CD14-positive monocyte (primary cell): ENCODE measurements at regions not wholly inside any gene's neighbourhood (a gene's known extent, or its start where the extent isn't known, plus 50 kb on each side); places are given as distances from the start of the nearest gene placed in this dataset.

Source experiments
- DNase-seq, 3 donors: peaks; one replicate each; pipeline ENCODE4 v3.0.0-alpha.2; 2011 to 2022
- H2AFZ ChIP-seq: 2 replicates; pipeline ENCODE4 v1.6.0; 2012; ENCODE audit warnings: mild to moderate bottlenecking, low read depth, low read length, inconsistent platforms; ENCODE audit not compliant: insufficient read depth, poor library complexity, severe bottlenecking
- H3K27ac ChIP-seq, 2 donors: 1 replicate in 1 of 2; 2 replicates in 1 of 2; pipeline ENCODE4 v1.5.1; 2012 to 2013; ENCODE audit warnings: low read length in 2 of 2, control low read depth in 1 of 2, inconsistent platforms in 1 of 2, low read depth in 1 of 2, mild to moderate bottlenecking in 1 of 2
- H3K27me3 ChIP-seq, 2 donors: one replicate each; pipeline versions ENCODE4 v1.6.0 to v1.6.1; 2011 to 2013; ENCODE audit warnings: low read length in 2 of 2; ENCODE audit not compliant: control insufficient read depth in 2 of 2, insufficient read depth in 2 of 2
- H3K36me3 ChIP-seq, 2 donors: replicated peaks in 1 of 2; 1 replicate in 1 of 2; 2 replicates in 1 of 2; pipeline versions ENCODE4 v1.5.1 to v1.6.1; 2012 to 2013; ENCODE audit warnings: low read length in 2 of 2, control low read depth in 1 of 2, inconsistent platforms in 1 of 2, mild to moderate bottlenecking in 1 of 2; ENCODE audit not compliant: insufficient read depth in 2 of 2, control insufficient read depth in 1 of 2
- H3K4me1 ChIP-seq, 2 donors: 1 replicate in 1 of 2; 2 replicates in 1 of 2; pipeline versions ENCODE4 v1.5.1 to v1.6.1; 2012 to 2013; ENCODE audit warnings: low read length in 2 of 2, control low read depth in 1 of 2, inconsistent platforms in 1 of 2, mild to moderate bottlenecking in 1 of 2, moderate library complexity in 1 of 2; ENCODE audit not compliant: insufficient read depth in 2 of 2, control insufficient read depth in 1 of 2
- H3K4me2 ChIP-seq: replicated peaks from 2 replicates; pipeline ENCODE3; 2012; ENCODE audit warnings: low read length, moderate library complexity, mild to moderate bottlenecking; ENCODE audit not compliant: poor library complexity, severe bottlenecking; ENCODE audit errors: extremely low read depth
- H3K4me3 ChIP-seq, 3 experiments: fragments of 200-600 bp in 1 of 3; sonication (generic) in 1 of 3; replicated peaks in 1 of 3; 1 replicate in 2 of 3; 2 replicates in 1 of 3; pipeline ENCODE4 v1.5.1; 2011 to 2013; ENCODE audit warnings: low read length in 3 of 3, mild to moderate bottlenecking in 3 of 3, control low read depth in 2 of 3, low read depth in 2 of 3, inconsistent platforms in 1 of 3, moderate library complexity in 1 of 3
- H3K79me2 ChIP-seq: 2 replicates; pipeline ENCODE4 v1.6.0; 2012; ENCODE audit warnings: mild to moderate bottlenecking, control low read depth, inconsistent platforms, low read length, moderate library complexity; ENCODE audit not compliant: insufficient read depth
- H3K9ac ChIP-seq: 2 replicates; pipeline ENCODE4 v1.6.0; 2017; ENCODE audit warnings: low read length, mild to moderate bottlenecking; ENCODE audit not compliant: insufficient read depth, poor library complexity, severe bottlenecking
- H3K9me3 ChIP-seq, 2 donors: replicated peaks in 1 of 2; 1 replicate in 1 of 2; 2 replicates in 1 of 2; pipeline versions ENCODE4 v1.5.1 to v1.6.1; 2012 to 2013; ENCODE audit warnings: low read length in 2 of 2, control low read depth in 1 of 2; ENCODE audit not compliant: control insufficient read depth in 1 of 2, insufficient read depth in 1 of 2
- H4K20me1 ChIP-seq: 2 replicates; pipeline ENCODE4 v1.6.0; 2012; ENCODE audit warnings: mild to moderate bottlenecking, low read length, control low read depth, moderate library complexity; ENCODE audit not compliant: insufficient read depth
- H3K27ac Mint-ChIP-seq, 7 donors: one replicate each; pipeline ENCODE4 v1.8.0; 2020; ENCODE audit warnings: mild to moderate bottlenecking in 7 of 7, mixed read lengths in 7 of 7, moderate library complexity in 6 of 7, inconsistent platforms in 2 of 7
- H3K27me3 Mint-ChIP-seq, 3 donors: one replicate each; pipeline ENCODE4 v1.8.0; 2021 to 2022; ENCODE audit warnings: low read depth in 3 of 3, mild to moderate bottlenecking in 3 of 3, mixed read lengths in 3 of 3, moderate library complexity in 3 of 3, inconsistent platforms in 1 of 3
- H3K36me3 Mint-ChIP-seq, 2 donors: one replicate each; pipeline ENCODE4 v1.8.0; 2020; ENCODE audit warnings: mixed read lengths in 2 of 2, inconsistent platforms in 1 of 2, mild to moderate bottlenecking in 1 of 2
- H3K4me1 Mint-ChIP-seq: one replicate; pipeline ENCODE4 v1.8.0; 2020; ENCODE audit warnings: mild to moderate bottlenecking, mixed read lengths
- H3K4me3 Mint-ChIP-seq, 2 donors: one replicate each; pipeline ENCODE4 v1.8.0; 2020; ENCODE audit warnings: mild to moderate bottlenecking in 2 of 2, mixed read lengths in 2 of 2, moderate library complexity in 1 of 2
- H3K9me3 Mint-ChIP-seq, 7 donors: one replicate each; pipeline ENCODE4 v1.8.0; 2020 to 2022; ENCODE audit warnings: mixed read lengths in 7 of 7, mild to moderate bottlenecking in 6 of 7, moderate library complexity in 6 of 7, inconsistent platforms in 2 of 7
- WGBS: methylation state at CpG from one replicate; pipeline ENCODE4 v1.1.5; 2013; ENCODE audit warnings: missing lambda C conversion rate; ENCODE audit not compliant: insufficient coverage; 5-methylcytosine and 5-hydroxymethylcytosine counted together
- intact Hi-C, 2 donors: fragments of 100-400 bp; cut with micrococcal nuclease; formaldehyde crosslinking; loops; one replicate each; pipeline versions ENCODE4 v1.15.0 to v1.15.1; 2023
- TF ChIP-seq, protein P1 (sequence below): fragments of 200-600 bp; IDR thresholded peaks from one replicate; pipeline ENCODE4 v1.8.0; 2022; ENCODE audit warnings: antibody characterized with exemption, mild to moderate bottlenecking

DNA sequence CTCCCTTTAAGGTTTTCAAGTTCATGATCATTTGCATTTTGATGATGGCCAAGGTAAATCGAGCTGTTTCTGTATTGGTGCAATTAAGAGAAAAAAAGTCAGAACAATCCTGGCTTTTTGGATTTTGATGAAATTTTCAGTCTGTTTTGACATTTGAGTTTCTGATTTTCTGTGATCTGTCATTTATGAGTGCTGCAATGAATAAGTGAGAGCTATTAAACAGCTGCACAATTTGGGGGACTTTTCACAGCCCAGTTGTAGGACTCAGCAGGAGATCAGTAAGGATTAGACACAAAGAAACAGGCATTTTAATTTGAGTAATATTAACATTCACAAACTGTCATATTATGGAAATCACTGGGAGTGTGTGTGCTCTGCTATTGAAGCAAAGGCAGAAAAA, 452.9 kb upstream of the CXADR start:
- Histone ChIP-seq H3K27me3 (no peaks in the 10 kb centered on the region), H3K4me3 (no peak overlapping the region), H3K79me2 (no peaks in the 10 kb centered on the region), H3K4me1 (no peaks in the 10 kb centered on the region), H3K27ac (no peak overlapping the region), H3K9me3 (peaks cover 0 to 15% of the 10 kb centered on the region in 2 donors), H3K36me3 (no peaks in the 10 kb centered on the region), H3K9ac (no peak overlapping the region), H2AFZ (no peak overlapping the region), H4K20me1 (no peaks in the 10 kb centered on the region), H3K4me2 (no peak overlapping the region)
- H3K4me3 Mint-ChIP-seq: no peak overlapping the region
- intact Hi-C loops: no loop called here
- no peaks in the 10 kb centered on the region for H3K36me3 Mint-ChIP-seq
- H3K27me3 Mint-ChIP-seq: no peaks in the 10 kb centered on the region
- H3K27ac Mint-ChIP-seq: no peak overlapping the region
- WGBS: 100% methylated on average over 1 of the region's 1 CpG
- no peak for DNase-seq
- no peaks in the 10 kb centered on the region for H3K4me1 Mint-ChIP-seq
- TF ChIP-seq, protein P1, sequence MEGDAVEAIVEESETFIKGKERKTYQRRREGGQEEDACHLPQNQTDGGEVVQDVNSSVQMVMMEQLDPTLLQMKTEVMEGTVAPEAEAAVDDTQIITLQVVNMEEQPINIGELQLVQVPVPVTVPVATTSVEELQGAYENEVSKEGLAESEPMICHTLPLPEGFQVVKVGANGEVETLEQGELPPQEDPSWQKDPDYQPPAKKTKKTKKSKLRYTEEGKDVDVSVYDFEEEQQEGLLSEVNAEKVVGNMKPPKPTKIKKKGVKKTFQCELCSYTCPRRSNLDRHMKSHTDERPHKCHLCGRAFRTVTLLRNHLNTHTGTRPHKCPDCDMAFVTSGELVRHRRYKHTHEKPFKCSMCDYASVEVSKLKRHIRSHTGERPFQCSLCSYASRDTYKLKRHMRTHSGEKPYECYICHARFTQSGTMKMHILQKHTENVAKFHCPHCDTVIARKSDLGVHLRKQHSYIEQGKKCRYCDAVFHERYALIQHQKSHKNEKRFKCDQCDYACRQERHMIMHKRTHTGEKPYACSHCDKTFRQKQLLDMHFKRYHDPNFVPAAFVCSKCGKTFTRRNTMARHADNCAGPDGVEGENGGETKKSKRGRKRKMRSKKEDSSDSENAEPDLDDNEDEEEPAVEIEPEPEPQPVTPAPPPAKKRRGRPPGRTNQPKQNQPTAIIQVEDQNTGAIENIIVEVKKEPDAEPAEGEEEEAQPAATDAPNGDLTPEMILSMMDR: no peak
- peaks cover 2 to 6% (median 4%) of the 10 kb centered on the region in 7 donors for H3K9me3 Mint-ChIP-seq

DNA sequence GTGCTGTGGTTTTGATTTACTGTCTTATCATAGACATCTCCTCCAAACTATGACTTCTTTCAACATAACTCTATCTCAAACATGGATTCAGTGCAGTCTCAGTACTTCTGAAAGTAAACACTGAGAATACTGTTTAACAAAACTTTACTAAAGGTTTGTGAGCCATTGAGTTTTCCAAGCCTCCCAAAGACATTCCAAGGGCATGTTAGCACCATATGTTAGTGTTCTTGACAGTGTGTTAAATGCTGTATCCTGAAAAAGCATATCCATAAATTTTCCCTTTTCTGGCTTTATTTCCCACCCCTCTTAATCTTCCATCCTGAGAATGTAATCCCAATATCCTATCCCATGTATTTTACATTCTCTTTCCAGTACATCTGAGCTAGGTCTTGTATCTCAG, 446.8 kb upstream of the CXADR start:
- Histone ChIP-seq H3K79me2 (no peaks in the 10 kb centered on the region), H3K4me3 (no peak overlapping the region), H3K9me3 (peaks cover 0 to 9% of the 10 kb centered on the region in 2 donors), H3K27ac (no peak overlapping the region), H3K27me3 (no peaks in the 10 kb centered on the region), H2AFZ (no peak overlapping the region), H3K4me1 (no peaks in the 10 kb centered on the region), H3K4me2 (no peak overlapping the region), H3K9ac (no peak overlapping the region), H3K36me3 (no peaks in the 10 kb centered on the region), H4K20me1 (no peaks in the 10 kb centered on the region)
- no peaks in the 10 kb centered on the region for H3K36me3 Mint-ChIP-seq
- no peak overlapping the region for H3K4me3 Mint-ChIP-seq
- intact Hi-C loops: no loop called here
- TF ChIP-seq, protein P1: no peak
- no peaks in the 10 kb centered on the region for H3K27me3 Mint-ChIP-seq
- no peak for DNase-seq
- peaks cover 0 to 10% (median 4%) of the 10 kb centered on the region in 7 donors for H3K9me3 Mint-ChIP-seq
- no peak overlapping the region for H3K27ac Mint-ChIP-seq
- no peaks in the 10 kb centered on the region for H3K4me1 Mint-ChIP-seq
